ENCODE measurements at regions not wholly inside any gene's neighbourhood (a gene's known extent, or its start where the extent isn't known, plus 50 kb on each side); places are given as distances from the start of the nearest gene placed in this dataset.
"Not testable (repeated sequence)": the region's sequence is repeated elsewhere in the genome, so short reads cannot be mapped to it uniquely, and the experiment has no call there.

DNA sequence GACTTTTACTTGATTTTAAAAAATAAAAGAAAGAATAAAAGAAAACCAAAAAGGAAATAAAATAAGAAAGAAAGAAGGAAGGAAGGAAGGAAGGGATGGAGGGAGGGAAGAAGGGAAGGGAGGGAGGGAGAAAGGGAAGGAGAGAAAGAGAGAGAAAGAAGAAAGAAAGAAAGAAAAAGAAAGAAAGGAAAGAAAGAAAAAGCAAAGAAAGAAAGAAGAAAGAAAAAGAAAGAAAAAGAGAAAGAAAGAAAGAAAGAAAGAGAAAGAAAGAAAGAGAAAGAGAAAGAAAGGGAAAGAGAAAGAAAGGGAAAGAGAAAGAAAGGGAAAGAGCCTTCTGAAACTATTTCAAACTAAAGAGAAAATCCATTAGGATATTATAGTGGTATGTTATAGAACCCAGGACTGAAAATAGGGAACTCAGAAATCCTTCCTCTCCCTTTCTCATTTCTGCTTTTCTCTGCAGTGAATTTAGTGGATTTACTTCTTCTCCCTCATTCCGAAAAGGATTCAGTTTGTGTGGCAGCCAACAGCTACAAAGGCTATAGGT is 414.7 kb upstream of the CCNG1 start:
- no peak for DNase-seq

DNA sequence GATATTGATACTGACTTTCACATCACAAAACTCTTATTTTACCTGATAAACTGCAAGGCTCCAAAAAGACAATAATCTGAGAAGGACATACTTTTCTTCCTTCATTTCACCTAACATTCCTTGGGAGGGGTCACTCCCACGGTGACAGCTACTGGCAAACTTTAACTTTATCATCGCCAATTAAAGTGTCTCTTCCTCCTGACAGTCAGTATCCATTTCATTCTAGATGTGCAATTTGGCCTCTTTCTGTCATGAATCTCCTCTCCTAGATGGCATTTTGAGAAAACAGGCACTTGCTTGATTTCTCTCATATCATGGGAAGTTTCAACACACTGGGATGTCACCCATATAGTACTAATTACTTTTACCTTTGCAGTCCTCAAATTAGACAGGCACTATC is 413.5 kb upstream of the CCNG1 start:
- DNase-seq = no peak

DNA sequence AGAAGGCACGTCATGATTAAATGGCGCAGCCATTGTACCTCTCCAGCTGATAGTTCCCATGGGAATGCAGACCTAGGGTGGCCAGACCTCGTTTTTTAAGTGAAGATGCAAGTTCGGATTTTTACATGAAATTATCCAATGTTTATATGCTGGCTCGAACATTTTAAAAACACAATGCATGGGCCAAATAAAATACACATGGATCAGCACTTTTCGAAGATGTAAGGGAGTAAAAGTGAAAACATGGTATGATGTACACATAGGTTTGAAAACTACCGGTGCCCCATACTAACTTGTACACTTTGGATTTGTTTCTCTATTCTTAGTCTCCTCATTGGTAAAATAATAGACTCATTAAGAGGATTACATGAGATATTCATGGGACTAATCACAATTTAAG is 412.5 kb upstream of the CCNG1 start:
- no peak for DNase-seq

DNA sequence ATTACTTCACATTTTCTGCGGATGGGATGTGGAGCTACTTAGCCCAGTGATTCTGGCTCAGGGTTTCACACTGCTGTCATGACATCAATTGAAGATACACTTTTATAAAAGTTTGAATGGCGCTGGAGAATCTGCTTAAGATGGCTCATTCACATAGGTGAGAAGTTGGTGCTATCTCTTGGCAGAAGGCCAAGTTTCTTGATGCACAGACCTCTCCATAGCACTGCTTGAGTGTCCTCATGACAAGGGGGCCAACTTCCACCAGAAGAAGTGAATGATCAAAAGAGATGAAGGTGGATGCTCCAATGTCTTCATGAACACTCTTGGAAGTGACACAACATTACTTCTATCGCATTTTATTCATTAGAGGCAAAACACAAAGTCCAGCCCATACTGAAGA is 403.7 kb upstream of the CCNG1 start:
- no peak for DNase-seq

DNA sequence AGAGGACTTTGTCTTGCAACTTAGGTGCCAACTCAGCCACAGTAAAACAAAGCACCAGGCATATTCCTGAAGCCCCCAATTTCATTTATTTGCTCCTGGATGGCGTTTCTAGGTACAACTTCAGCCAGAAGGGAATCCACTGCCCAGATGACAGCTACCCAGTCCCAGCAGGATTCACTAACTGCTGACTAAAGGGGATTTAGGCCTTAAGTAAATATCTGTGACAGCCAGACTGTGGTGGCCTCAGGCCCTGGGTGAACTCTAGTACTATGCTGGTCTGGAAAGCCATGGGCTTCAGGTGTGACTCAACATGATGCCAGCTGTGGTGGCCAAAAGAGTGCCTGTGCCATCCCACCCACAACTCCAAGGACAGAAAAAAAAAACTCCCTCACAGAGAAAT is 396.1 kb upstream of the CCNG1 start:
- no peak for DNase-seq

DNA sequence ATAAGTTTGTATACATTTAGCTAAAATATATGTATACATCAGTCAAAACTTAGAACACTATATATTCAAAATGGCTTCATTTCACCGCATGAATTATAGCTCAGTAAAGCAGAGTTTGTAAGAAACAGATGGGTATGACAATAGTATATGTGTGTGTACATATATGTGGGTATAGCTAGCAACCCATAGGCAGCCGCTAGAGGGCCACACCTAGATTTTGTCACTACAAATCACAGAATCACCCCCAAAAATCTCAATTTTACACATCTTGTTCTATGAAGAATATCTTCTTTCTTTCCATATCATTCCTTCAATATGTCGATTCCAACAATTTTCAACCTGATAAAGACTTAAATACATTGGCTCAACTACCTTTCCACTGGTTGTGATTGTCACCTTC is 357.8 kb upstream of the CCNG1 start:
- DNase-seq = no peak

DNA sequence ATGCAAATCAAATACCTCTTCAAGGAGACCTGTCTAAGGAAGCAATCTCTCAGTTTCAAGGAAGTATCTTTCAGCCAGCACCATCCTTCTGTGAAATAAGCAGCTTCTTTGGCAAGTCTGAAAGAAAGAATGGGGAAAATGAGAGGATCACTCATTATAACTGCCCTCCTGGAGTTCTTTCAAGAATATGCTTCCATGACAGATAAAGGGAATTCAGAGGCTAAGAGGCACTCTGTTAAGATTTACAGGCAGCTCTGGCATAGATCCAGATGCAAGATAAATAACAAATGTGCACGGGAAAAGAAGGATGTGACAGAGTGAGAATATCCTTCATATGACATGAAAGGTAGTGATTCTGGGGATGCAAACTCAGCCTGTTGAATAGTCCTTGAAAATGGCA is 348.2 kb upstream of the CCNG1 start:
- DNase-seq = peak; percentile 36

DNA sequence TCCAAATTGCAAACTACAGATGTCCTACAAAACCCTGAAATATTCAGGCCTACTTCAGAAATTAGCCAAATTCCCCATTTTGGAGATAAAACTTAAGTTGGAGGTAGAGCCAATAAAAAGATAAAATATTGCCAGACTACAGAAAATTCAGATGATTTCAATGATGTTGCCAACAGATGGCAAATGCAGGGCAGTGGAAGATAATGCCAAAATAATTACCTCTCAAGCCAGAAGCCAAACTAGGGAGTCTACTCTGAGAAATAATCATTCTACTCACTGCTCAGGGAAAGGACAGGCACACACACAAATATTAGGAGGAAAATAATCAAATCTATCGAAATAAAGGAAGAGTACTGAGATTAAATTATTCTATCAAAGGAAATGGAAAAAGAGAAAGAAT is 347.5 kb upstream of the CCNG1 start:
- peak; percentile 8 for DNase-seq

DNA sequence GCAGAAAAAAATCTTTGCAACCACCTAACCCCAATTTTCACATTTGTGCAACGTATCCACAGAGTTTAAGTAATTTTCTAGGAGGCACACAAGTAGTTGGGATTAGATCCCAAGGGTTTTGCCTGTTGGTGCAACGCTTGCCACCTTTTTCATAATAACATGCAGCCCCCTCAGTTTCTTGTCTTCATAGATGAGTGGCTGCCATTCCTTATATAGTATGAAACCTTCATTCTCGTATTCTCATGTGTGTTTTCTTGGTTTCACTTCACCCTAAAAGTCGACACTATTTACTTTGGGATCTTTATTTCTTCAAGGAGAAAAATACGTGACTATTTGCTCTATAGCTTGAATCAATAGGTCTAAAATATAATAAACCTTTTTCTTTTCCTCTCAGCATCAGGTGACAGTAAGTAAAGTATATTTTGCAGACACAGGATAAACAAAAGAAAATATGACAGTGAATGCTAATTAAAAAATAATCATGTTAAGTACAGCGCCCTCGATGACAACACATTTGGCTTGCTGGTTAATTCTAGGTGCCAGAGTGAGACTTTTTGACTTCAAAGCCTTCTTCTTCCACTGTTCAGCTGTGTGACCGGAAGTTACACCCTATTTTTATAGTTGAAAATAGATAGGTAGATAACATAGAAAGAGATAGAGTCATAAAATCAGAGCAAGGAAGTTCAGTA is 342.8 kb upstream of the CCNG1 start:
- no peak for DNase-seq

DNA sequence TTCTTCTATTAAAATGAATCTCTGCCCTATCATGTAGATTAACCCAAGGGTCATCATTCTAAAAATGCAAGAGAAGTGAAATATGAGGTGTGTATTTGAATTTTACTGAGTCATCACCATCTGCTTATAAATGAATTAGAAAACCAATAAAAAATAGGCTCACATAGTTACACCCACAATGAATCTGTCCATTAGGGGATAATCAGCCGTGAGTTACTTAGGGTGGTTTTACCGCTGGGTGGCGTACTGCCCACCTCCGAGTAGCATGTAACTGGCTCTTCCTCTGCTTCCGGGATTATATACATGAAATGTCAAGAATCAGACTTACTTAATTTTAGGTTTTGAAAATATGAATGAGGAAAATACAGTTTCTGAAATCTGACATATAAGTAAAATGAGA is 332.9 kb upstream of the CCNG1 start:
- no peak for DNase-seq

DNA sequence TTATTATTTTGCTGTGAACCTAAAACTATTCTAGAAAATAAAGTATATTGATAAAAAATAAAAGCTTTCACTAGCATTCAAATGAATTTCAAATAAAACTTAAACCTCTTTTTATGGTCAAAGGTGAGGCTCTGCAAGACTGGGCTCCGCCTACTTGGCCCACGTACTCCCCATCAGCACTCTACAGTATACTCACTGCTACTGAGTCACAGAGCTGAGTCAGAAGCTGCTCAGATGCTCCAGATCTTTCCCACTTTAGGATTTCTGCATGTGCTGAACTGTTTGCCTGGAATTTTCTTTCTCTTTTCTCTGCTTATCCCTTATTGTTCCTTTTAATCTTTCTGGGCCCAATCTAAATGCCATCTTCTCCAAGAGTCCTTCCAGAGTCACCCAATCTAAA is 331.9 kb upstream of the CCNG1 start:
- DNase-seq = no peak

DNA sequence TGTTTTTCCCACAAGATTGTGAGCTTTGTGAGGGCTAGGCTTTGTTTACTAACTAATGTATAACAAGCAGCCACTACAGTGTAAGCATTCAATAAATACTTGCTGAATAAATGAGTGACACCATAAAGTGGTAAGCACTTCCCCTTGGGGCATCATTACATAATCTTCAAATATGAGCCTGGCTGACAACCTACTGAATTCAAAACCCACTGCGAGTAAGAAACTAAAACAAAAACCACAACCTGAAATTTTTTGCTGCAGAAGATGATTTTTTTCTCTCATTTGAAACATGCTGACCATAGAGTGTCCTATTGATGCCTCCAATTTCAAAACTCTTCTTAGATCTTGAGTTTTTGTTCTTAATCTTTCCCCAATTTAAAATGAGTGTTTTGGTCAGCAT is 331.3 kb upstream of the CCNG1 start:
- no peak for DNase-seq

DNA sequence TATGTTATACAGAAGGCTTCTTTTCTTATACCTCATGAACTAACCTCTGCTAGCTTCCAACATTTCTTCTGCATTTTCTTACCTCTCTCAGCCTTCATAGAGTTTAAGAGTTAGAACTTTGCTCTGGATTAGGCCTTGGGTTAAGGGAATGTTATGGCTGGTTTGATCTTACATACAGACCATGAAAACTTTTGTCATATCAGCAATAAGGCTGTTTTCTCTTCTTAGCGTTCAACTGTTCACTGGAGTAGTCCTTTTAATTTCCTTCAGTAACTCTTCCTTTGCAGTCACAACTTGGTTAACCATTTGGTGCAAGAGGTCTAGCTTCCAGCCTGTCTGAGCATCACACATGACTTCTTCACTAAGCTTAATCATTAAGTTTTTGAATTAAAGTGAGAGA is 329.0 kb upstream of the CCNG1 start:
- DNase-seq = no peak

DNA sequence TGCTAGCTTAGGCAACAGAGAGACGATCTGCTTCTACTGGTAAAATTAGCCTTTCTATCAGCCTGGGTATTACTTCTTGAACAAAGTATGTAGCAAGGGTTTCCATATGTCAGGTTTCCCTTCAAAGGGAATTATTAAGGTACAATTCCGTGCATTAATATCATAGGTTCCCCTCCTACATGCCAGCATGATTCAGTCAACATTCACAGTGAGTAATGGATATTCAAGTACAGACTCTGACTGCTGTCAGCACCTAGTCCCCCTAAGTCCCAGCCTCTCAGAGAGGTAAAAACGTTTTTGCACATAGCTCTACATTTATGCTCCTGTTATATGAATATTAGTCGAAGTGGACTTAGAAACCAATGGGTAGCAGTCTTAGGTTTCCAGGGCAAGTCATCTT is 322.4 kb upstream of the CCNG1 start:
- DNase-seq = no peak

DNA sequence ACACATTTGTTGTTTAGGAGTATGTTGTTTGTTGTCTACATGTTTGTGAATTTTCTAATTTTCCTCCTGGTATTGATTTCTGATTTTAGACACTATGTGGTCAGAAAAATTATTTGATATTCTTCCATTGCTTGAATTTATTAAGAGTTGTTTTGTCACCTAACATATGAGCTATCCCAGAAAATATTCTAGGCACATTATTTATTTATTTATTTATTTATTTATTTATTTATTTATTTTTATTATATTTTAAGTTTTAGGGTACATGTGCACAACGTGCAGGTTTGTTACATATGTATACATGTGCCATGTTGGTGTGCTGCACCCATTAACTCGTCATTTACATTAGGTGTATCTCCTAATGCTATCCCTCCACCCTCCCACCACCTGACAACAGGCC is 320.8 kb upstream of the CCNG1 start:
- not testable (repeated sequence) for DNase-seq

DNA sequence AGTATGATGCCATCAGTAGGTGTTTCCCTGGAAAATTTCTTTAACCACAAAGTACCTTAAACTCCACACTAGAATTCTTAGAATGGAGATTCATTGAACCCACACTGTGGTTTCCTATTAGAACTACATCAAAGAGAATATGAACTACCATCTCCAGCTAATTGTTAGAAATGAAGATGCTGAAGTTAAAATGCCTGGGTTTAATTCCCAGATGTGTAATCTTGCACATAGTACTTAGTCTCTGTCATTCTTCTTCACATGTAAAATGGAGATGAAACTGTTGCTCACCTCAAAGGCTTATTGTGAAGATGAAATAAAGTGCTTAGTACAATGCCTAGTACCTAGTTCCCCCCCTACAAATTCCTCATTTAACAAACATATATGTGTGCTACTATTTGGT is 303.3 kb upstream of the CCNG1 start:
- no peak for DNase-seq

DNA sequence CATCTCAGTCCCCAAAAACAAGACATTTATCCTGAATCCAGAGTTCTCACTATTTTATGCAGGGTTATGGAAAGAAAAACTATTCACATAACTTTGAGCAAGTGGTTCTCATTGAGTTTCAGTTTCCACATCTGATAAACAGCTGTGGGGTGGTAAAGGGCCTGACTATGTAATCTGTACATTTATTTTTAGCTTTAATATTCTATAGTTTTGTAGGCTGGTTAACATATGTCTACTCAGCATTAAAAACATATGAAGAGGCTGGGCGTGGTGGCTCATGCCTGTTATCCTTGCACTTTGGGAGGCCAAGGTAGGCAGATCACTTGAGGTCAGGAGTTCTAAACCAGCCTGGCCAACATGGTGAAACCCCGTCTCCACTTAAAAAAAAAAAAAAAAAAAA is 301.5 kb upstream of the CCNG1 start:
- no peak for DNase-seq

DNA sequence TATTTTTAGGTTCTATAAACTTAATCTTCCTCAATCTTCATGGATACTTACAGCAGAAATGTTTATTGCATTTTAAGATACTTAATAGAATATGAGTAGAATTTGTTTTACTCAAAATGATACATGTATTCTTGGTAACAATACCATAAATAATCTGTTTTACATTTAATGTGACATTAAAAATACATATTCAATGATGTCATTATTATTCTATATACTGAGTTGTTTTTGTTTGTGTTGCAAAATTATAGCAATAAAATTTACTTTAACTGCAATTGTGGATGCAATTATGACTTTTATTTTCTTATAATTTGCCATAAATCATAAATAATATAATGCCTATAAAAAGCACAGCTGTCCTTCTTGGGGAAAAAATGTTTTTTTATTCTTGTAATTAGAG is 275.9 kb upstream of the CCNG1 start:
- no peak for DNase-seq

DNA sequence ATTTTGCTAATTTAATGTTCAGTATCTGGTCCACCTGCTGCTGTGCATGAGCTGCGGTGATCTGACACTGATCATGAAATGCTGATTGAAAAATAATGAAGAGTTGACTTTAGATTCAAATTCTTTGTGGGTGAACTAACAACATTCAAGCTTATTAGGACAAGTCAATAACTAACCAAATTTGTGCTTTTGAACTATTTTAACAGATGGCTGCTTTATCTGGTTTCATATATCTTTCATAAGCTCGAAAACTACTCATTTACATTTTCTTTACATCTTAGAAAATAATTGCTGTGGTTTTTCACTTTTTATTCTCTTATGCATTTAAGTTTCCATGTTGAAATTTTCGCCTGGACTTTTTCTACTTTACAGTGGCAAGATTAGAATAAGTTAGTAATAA is 274.8 kb upstream of the CCNG1 start:
- no peak for DNase-seq

DNA sequence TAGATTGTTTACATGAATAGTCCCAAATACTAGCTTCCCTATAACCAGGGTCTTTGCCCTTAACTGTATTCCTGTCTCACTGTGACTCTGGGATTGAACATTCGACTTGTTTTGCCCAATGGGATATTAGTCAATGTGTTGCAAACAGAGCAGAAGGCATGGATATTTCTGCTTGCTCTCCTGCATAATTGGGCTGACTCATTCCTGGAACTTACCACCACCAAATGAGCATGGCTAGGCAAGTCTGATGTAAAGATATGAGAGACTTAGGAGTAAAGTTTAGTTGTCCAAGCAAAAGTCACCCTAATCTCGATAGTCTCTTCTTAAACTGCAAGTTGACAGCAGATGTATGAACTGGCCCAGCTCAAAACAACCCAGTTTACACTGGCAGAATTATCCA is 273.5 kb upstream of the CCNG1 start:
- DNase-seq = no peak

DNA sequence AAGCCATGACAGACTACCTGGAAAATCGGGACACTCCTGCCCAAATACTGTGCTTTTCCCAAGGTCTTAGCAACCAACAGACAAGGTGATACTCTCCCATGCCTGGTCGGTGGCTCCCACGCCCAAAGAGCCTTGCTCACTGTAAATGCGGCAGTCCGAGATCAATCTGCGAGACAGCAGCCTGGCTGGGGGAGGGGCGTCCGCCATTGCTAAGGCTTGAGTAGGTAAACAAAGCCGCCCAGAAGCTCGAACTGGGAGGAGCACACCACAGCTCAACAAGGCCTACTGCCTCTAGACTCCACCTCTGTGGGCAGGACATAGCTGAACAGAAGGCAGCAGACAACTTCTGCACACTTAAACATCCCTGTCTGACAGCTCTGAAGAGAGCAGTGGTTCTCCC is 272.1 kb upstream of the CCNG1 start:
- no peak for DNase-seq

DNA sequence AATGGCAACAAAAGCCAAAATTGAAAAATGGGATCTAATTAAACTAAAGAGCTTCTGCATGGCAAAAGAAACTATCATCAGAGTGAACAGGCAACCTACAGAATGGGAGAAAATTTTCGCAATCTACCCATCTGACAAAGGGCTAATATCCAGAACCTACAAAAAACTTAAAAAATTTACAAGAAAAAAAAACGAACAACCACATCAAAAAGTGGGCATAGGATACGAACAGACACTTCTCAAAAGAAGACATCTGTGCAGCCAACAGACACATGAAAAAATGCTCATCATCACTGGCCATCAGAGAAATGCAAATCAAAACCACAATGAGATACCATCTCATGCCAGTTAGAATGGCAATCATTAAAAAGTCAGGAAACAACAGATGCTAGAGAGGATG is 267.2 kb upstream of the CCNG1 start:
- not testable (repeated sequence) for DNase-seq

DNA sequence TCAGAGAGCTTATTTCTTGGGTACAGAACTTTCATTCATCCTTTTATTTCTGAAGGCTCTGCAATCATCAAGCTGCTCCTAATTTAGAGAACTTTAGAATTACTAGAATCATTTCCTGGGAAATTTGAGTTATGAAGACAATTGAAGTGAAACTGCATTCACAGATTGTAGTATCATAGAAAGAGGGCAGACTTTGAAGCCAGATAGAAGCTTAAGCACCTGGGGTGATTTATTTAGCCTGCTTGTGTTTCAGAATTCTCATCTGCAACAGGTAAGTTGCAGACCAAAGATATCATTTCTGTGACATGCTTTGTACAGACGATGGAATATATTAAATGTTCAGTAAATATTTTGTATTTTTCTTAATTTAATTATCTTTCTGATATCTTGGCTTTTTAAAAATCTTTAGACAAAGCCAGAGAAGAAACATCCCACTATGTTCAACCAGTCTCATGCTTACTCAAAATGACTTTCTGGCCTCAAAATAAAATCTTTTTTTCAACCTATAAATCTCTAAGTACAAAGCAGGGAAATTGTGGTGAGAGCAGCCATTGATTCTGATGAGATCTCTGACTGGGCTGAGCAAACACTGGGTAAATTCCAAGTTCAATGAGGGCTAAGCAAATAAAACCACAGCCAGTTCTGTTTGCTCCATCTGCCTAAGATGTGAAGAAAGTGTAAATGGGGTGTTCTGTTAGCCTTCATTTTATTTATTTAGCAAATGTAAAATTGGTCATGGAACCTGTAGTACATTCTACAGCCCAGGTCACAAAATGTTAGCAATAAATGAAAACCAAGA is 264.7 kb upstream of the CCNG1 start:
- peak; percentile 74 for DNase-seq

DNA sequence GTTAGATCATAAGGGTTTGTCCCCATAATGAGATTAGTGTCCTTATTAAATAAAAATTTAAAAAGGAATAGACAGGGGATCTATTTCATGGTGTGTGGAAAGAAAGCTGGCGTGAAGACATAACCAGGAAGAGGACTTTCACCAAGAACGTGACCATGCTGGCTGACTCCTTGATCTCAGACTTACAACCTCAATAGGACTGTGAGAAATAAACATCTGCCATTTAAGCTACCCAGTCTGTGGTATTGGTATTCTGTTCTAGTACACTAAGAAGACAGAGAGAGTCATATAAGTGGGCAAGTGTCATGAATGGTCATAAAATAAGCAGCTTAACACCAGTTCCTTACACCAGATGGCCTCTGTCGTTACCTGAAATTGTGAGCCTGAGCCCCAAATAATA is 259.4 kb upstream of the CCNG1 start:
- DNase-seq = no peak

DNA sequence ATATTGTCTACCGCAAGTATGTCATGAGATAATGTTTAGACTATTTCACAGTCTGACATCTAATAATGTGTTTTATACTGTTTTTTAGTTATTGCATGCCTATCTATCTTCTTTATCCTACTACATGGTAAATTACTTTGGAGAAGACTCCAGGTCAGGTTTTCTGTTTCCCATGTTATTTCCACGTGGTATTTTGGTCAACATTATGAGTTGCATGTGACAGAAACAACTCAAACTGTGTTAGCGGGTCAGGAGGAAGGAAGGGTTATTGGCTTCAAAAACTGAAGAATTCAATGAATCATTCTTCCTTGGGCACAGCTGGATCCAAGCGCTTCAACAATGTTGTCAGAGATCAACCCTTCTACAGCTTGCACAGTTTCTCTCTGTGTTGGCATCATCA is 252.1 kb upstream of the CCNG1 start:
- DNase-seq = no peak

Data from NCI-H1092 treated with DMSO at 0.1 percent for 48 hours (cell line).